GM23338 (cell line): ENCODE measurements at regions not wholly inside any gene's neighbourhood (a gene's known extent, or its start where the extent isn't known, plus 50 kb on each side); places are given as distances from the start of the nearest gene placed in this dataset.

ENCODE experiments used
- ATAC-seq: fragments of 200-7000 bp; cut with Tn5 transposase; 3 replicates; pipeline ENCODE4 v1.9.1; 2020
- DNase-seq: peaks from one replicate; pipeline ENCODE4 v3.0.0-alpha.2; 2015; ENCODE audit warnings: low spot score
- H2AFZ ChIP-seq: fragments of 200-600 bp; sonication (generic); 2 replicates; pipeline ENCODE4 v1.8.0; 2016; ENCODE audit warnings: antibody characterized with exemption, mild to moderate bottlenecking, moderate library complexity
- H3F3A ChIP-seq: fragments of 200-600 bp; sonication (generic); replicated peaks from 2 replicates; pipeline ENCODE4 v1.8.0; 2017; ENCODE audit warnings: antibody characterized with exemption, mixed run types, low read depth
- H3K27ac ChIP-seq: fragments of 200-600 bp; sonication (generic); 2 replicates; pipeline ENCODE4 v1.6.1; 2016; ENCODE audit warnings: low read depth
- H3K27me3 ChIP-seq: fragments of 200-600 bp; sonication (generic); 2 replicates; pipeline ENCODE4 v1.8.0; 2016; ENCODE audit warnings: mild to moderate bottlenecking, mixed run types, moderate library complexity; ENCODE audit not compliant: insufficient read depth
- H3K36me3 ChIP-seq: fragments of 200-600 bp; sonication (generic); 2 replicates; pipeline ENCODE4 v1.8.0; 2016; ENCODE audit warnings: mild to moderate bottlenecking; ENCODE audit not compliant: insufficient read depth
- H3K4me1 ChIP-seq: fragments of 200-600 bp; sonication (generic); 2 replicates; pipeline ENCODE4 v1.8.0; 2016; ENCODE audit warnings: mild to moderate bottlenecking, moderate library complexity; ENCODE audit not compliant: insufficient read depth
- H3K4me2 ChIP-seq: fragments of 200-600 bp; sonication (generic); 2 replicates; pipeline ENCODE4 v1.7.1; 2017; ENCODE audit warnings: mixed run types
- H3K4me3 ChIP-seq: fragments of 200-600 bp; sonication (generic); 2 replicates; pipeline ENCODE4 v1.6.1; 2016; ENCODE audit warnings: mixed run types
- H3K79me2 ChIP-seq: fragments of 200-600 bp; sonication (generic); replicated peaks from 2 replicates; pipeline ENCODE4 v1.8.0; 2017; ENCODE audit warnings: mild to moderate bottlenecking; ENCODE audit not compliant: insufficient read depth
- H3K9me2 ChIP-seq: fragments of 200-600 bp; sonication (generic); 2 replicates; pipeline ENCODE4 v1.8.0; 2017; ENCODE audit not compliant: insufficient read depth
- H4K20me1 ChIP-seq: fragments of 200-600 bp; sonication (generic); replicated peaks from 2 replicates; pipeline ENCODE4 v1.8.0; 2017; ENCODE audit warnings: mild to moderate bottlenecking; ENCODE audit not compliant: insufficient read depth
- H3K27ac Mint-ChIP-seq: 2 replicates; pipeline ENCODE4 v1.8.0; 2020; ENCODE audit warnings: inconsistent platforms, mild to moderate bottlenecking, moderate library complexity, mixed read lengths
- H3K27me3 Mint-ChIP-seq: 3 replicates; pipeline ENCODE4 v1.8.0; 2022; ENCODE audit warnings: low read depth, mild to moderate bottlenecking, moderate library complexity, mixed read lengths, inconsistent platforms; ENCODE audit not compliant: insufficient read depth, poor library complexity
- H3K36me3 Mint-ChIP-seq: 3 replicates; pipeline ENCODE4 v1.8.0; 2021; ENCODE audit warnings: low read depth, mild to moderate bottlenecking, inconsistent platforms, moderate library complexity, mixed read lengths
- H3K4me1 Mint-ChIP-seq: 3 replicates; pipeline ENCODE4 v1.8.0; 2020; ENCODE audit warnings: mild to moderate bottlenecking, inconsistent platforms, mixed read lengths
- H3K4me3 Mint-ChIP-seq: 3 replicates; pipeline ENCODE4 v1.8.0; 2021; ENCODE audit warnings: moderate library complexity, mild to moderate bottlenecking, inconsistent platforms, mixed read lengths
- H3K9me3 Mint-ChIP-seq: 3 replicates; pipeline ENCODE4 v1.8.0; 2020; ENCODE audit warnings: moderate library complexity, mild to moderate bottlenecking, inconsistent platforms, mixed read lengths
- CREB1 ChIP-seq: fragments of 250-450 bp; sonication (Bioruptor Pico); IDR thresholded peaks from 2 replicates; pipeline ENCODE4 v1.5.0; 2020; ENCODE audit warnings: low read depth, mild to moderate bottlenecking, moderate library complexity
- CTCF ChIP-seq, 2 experiments: fragments of 200-600 bp in 1 of 2; sonication (generic) in 1 of 2; conservative IDR thresholded peaks; 2 replicates each; pipeline versions ENCODE4 v1.5.1 to v1.6.1; 2016 to 2017; ENCODE audit warnings: antibody characterized with exemption in 2 of 2, low read depth in 2 of 2, mild to moderate bottlenecking in 2 of 2, moderate library complexity in 1 of 2
- EZH2 ChIP-seq: fragments of 200-600 bp; sonication (generic); IDR thresholded peaks from one replicate; pipeline ENCODE4 v1.8.0; 2017; ENCODE audit warnings: antibody characterized with exemption, mild to moderate bottlenecking, low read depth; ENCODE audit not compliant: unreplicated experiment
- EZH2phosphoT487 ChIP-seq: fragments of 200-600 bp; sonication (generic); IDR thresholded peaks from one replicate; pipeline ENCODE4 v1.8.1; 2018; ENCODE audit warnings: antibody characterized with exemption; ENCODE audit not compliant: unreplicated experiment
- JUNB ChIP-seq: IDR thresholded peaks from one replicate; pipeline ENCODE4 v1.6.1; 2016; ENCODE audit warnings: antibody characterized with exemption; ENCODE audit not compliant: unreplicated experiment
- NANOG ChIP-seq: IDR thresholded peaks from 2 replicates; pipeline ENCODE4 v1.6.1; 2016; ENCODE audit warnings: antibody characterized with exemption, borderline replicate concordance
- POLR2AphosphoS5 ChIP-seq: IDR thresholded peaks from 2 replicates; pipeline ENCODE4 v1.6.1; 2016; ENCODE audit warnings: antibody characterized with exemption, low read depth
- ZNF114 ChIP-seq: fragments of 250-450 bp; sonication (Bioruptor Pico); IDR thresholded peaks from 2 replicates; pipeline ENCODE4 v1.5.0; 2020; ENCODE audit warnings: mild to moderate bottlenecking, moderate library complexity
- ZNF331 ChIP-seq: fragments of 250-450 bp; sonication (Bioruptor Pico); IDR thresholded peaks from 2 replicates; pipeline ENCODE4 v1.5.0; 2020; ENCODE audit warnings: low read depth, mild to moderate bottlenecking, moderate library complexity
- TF ChIP-seq, protein P1 (sequence below): IDR thresholded peaks from one replicate; pipeline ENCODE4 v1.6.1; 2018; ENCODE audit warnings: antibody characterized with exemption; ENCODE audit not compliant: unreplicated experiment

DNA sequence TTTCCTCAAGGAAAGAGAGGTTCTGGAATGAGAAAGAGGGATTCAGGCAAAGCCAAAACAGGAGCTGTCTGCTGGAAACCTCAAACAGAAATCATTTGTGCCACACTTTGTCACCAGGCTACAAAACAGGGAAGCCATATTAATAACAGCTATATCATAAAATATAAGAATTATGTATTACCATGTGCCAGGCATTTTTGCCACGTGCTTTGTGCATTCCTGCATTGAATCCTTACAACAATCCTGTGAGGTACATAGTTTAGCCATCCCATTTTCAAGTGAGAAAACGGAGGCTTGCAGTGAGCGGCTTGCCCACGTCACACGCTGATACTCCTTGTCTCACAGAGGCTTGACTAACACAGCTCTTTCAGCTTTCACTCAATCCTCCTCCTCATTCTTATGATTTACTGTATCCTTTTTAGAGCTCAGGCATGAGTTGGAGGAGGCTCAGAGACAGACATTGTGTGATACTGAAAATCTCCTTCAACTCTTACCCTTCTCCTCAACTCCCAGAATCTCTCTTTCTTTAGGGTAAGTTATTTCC lies 148.4 kb upstream of the MEX3C start (continued):
- TF ChIP-seq, protein P1, sequence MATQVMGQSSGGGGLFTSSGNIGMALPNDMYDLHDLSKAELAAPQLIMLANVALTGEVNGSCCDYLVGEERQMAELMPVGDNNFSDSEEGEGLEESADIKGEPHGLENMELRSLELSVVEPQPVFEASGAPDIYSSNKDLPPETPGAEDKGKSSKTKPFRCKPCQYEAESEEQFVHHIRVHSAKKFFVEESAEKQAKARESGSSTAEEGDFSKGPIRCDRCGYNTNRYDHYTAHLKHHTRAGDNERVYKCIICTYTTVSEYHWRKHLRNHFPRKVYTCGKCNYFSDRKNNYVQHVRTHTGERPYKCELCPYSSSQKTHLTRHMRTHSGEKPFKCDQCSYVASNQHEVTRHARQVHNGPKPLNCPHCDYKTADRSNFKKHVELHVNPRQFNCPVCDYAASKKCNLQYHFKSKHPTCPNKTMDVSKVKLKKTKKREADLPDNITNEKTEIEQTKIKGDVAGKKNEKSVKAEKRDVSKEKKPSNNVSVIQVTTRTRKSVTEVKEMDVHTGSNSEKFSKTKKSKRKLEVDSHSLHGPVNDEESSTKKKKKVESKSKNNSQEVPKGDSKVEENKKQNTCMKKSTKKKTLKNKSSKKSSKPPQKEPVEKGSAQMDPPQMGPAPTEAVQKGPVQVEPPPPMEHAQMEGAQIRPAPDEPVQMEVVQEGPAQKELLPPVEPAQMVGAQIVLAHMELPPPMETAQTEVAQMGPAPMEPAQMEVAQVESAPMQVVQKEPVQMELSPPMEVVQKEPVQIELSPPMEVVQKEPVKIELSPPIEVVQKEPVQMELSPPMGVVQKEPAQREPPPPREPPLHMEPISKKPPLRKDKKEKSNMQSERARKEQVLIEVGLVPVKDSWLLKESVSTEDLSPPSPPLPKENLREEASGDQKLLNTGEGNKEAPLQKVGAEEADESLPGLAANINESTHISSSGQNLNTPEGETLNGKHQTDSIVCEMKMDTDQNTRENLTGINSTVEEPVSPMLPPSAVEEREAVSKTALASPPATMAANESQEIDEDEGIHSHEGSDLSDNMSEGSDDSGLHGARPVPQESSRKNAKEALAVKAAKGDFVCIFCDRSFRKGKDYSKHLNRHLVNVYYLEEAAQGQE = no peak
- TF ChIP-seq NANOG (no peak), ZNF331 (CRISPR knock-in tag) (no peak), POLR2AphosphoS5 (no peak), ZNF114 (CRISPR knock-in tag) (no peak)

- peak overlapping the region; percentile 74; the same call in 1 of the 2 replicates for H2AFZ ChIP-seq
- no peak overlapping the region for H3K4me2 ChIP-seq
- H3K4me1 Mint-ChIP-seq = peaks cover 13% of the 10 kb centered on the region; the same call in 2 of the 3 replicates
- H3K4me3 Mint-ChIP-seq = no peak overlapping the region
- H3K27ac ChIP-seq = no peak overlapping the region
- H3K9me3 Mint-ChIP-seq = no peaks in the 10 kb centered on the region
- H3K27ac Mint-ChIP-seq = no peak overlapping the region
- no peaks in the 10 kb centered on the region for H3K36me3 ChIP-seq
- H3K27me3 ChIP-seq = no peaks in the 10 kb centered on the region
- peaks cover 2% of the 10 kb centered on the region for H3K27me3 Mint-ChIP-seq
- H3K4me3 ChIP-seq = no peak overlapping the region
- H3F3A ChIP-seq = no peaks in the 10 kb centered on the region
- H3K4me1 ChIP-seq = peaks cover 9% of the 10 kb centered on the region
- peaks cover 5% of the 10 kb centered on the region; the same call in 1 of the 2 replicates for H3K9me2 ChIP-seq
- no peaks in the 10 kb centered on the region for H3K79me2 ChIP-seq
- DNase-seq (no peak), ATAC-seq (no peak)
- H4K20me1 ChIP-seq = no peaks in the 10 kb centered on the region
- H3K36me3 Mint-ChIP-seq = no peaks in the 10 kb centered on the region
- TF ChIP-seq CTCF (conservative IDR thresholded peaks at IDR 0.05; ENCODE audit: low read depth in 2 of 2) (no peak), CREB1 (no peak), EZH2phosphoT487 (no peak), JUNB (no peak), POLR2AphosphoS5 (no peak), EZH2 (no peak), NANOG (no peak), ZNF331 (CRISPR knock-in tag) (no peak)
- TF ChIP-seq, protein P1 = no peak
Observed at GRCh38 chr18:51346404-51346803, 148.9 kb upstream of the MEX3C start.
